Stimulated activated naive CD8-positive, alpha-beta T cell treated with anti-CD3 and anti-CD28 coated beads, Interleukin-15, amount 100 ng/mL, for 72 hours (primary cell): ENCODE measurements at regions not wholly inside any gene's neighbourhood (a gene's known extent, or its start where the extent isn't known, plus 50 kb on each side); places are given as distances from the start of the nearest gene placed in this dataset.

Experiments
- ATAC-seq: fragments of 150-1000 bp; cut with Tn5 transposase; 2 replicates; pipeline ENCODE4 v1.10.0; 2021; ENCODE audit warnings: mild to moderate bottlenecking, moderate library complexity
- DNase-seq, 2 donors: peaks; one replicate each; pipeline ENCODE4 v3.0.0; 2021 to 2022
- H3K27ac Mint-ChIP-seq, 2 donors: one replicate each; pipeline ENCODE4 v1.8.0; 2022; ENCODE audit warnings: mild to moderate bottlenecking in 2 of 2, mixed read lengths in 2 of 2, moderate library complexity in 2 of 2
- H3K27me3 Mint-ChIP-seq: one replicate; pipeline ENCODE4 v1.8.0; 2022; ENCODE audit warnings: mixed read lengths
- H3K4me1 Mint-ChIP-seq: one replicate; pipeline ENCODE4 v1.8.0; 2022; ENCODE audit warnings: mild to moderate bottlenecking, mixed read lengths
- H3K4me3 Mint-ChIP-seq, 2 donors: one replicate each; pipeline ENCODE4 v1.8.0; 2022; ENCODE audit warnings: mild to moderate bottlenecking in 2 of 2, mixed read lengths in 2 of 2, moderate library complexity in 1 of 2
- H3K9me3 Mint-ChIP-seq, 2 donors: one replicate each; pipeline ENCODE4 v1.8.0; 2022; ENCODE audit warnings: mixed read lengths in 2 of 2

DNA sequence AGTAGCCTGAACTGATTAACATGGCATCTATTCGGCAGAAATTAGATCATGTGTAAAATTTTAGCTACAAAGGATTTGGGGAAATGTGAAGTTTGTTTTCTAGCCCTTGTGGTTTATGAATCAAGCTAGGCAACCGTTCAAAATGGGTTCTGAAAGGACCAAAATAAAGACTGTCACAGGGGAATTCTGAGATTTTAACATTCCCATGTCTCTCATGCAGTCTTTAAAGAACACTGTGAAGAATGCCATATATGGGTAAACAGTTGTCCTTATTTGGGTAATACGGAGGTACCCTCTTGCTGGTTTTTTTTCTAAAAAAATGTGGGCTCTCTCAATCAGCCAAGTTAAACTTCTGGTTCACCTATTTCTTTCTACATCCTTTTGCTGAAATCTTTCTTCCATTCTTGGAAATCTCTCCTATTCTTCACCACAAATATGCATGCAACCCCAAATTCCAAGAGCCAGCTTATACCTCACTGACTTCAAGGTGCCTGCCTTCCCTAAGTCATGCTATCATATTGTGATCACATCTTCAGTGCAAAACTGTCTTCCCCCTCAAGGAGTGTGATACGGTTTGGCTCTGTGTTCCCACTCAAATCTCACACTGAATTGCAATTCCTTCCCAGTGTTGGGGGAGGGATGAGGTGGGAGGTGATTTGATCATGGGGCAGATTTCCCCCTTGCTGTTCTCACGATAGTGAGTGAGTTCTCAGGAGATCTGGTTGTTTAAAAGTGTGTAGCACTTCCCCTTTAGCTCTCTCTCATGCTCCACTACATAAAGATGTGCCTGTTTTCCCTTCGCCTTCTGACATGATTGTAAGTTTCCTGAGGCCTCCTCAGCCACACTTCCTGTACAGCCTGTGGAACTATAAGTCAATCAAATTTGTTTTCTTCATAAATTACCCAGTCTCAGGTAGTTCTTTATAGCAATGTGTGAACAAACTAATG, 308.7 kb downstream of the TTLL7 start:
- H3K27ac Mint-ChIP-seq: no peak overlapping the region
- ATAC-seq: no peak
- H3K9me3 Mint-ChIP-seq: peaks cover 19 to 32% of the 10 kb centered on the region in 2 donors
- no peak for DNase-seq
- no peaks in the 10 kb centered on the region for H3K27me3 Mint-ChIP-seq
- peaks cover 37% of the 10 kb centered on the region for H3K4me1 Mint-ChIP-seq
- no peak overlapping the region for H3K4me3 Mint-ChIP-seq

DNA sequence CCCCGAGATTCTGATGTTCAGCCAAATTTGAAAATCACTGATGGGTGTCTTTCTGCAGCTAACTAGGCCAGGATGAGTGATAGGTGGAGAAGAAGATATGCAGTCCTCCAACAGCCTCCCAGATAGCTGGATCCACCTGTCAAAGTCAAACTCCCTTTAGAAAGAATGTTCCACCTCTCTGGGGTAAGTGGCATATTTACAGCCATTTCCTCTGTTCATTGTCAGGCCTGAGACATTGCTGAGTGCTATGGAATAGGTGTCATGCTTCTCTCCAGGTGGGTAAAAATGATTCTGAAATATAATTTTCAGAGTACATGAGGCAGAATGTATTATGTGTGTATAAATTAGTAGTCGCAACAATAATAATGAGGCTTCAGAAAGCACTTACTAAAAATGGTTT, 316.8 kb downstream of the TTLL7 start:
- no peak for DNase-seq
- Mint-ChIP-seq H3K27ac (no peak overlapping the region), H3K4me3 (no peak overlapping the region), H3K9me3 (peaks cover 2 to 12% of the 10 kb centered on the region in 2 donors), H3K27me3 (no peaks in the 10 kb centered on the region), H3K4me1 (no peaks in the 10 kb centered on the region)
- ATAC-seq: no peak

DNA sequence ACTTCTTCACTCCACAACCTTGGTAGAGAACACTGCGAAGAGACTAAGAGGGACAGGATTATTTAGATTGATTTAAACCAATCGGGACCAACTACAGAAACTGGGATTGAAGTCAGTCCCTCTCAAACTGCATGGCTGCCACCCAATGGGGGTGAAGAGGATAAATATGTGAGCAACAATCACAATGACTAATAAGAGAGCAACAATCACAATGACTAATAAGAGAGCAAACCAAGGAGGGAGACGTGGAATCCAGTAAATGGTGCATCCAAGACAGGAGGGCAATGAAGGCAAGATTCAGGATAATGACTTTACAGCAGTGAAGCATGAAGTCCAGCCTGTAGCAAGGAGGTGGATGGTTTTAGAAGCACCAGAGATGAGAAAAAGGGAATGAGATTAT, 322.8 kb downstream of the TTLL7 start:
- H3K9me3 Mint-ChIP-seq: no peaks in the 10 kb centered on the region
- H3K27me3 Mint-ChIP-seq: no peaks in the 10 kb centered on the region

GRCh38 chr1:83673312-83673711, 325.6 kb downstream of the TTLL7 start:
- peaks cover 7 to 9% of the 10 kb centered on the region in 2 donors for H3K9me3 Mint-ChIP-seq
- no peak for DNase-seq
- no peaks in the 10 kb centered on the region for H3K27me3 Mint-ChIP-seq
- H3K4me3 Mint-ChIP-seq: no peak overlapping the region
- H3K27ac Mint-ChIP-seq: no peak overlapping the region
- H3K4me1 Mint-ChIP-seq: peaks cover 7% of the 10 kb centered on the region
- peak; percentile 45 for ATAC-seq

More for the DNA sequence above, 322.8 kb downstream of the TTLL7 start:
- no peak for ATAC-seq
- DNase-seq: no peak
- no peak overlapping the region for H3K27ac Mint-ChIP-seq
- peaks cover 7% of the 10 kb centered on the region for H3K4me1 Mint-ChIP-seq
- H3K4me3 Mint-ChIP-seq: no peak overlapping the region

DNA sequence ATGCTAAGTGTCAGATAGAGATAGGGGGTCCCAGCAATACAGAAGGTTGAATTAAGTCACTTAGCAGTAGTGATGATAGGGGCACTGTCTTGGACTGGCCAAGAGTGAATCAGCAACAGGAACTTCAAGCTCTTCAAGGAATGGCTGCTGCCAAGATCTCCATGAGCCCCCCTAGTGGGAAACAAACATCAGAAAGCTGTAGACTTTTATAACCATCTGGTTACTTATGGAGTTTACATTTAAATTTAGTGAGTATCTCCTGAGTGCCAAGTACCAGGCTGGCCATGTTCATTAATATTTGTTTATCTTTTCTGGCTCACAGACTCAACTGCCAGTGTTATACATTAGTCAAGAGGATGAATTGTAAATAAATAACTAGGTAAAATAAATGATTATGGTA, 327.3 kb downstream of the TTLL7 start:
- H3K27me3 Mint-ChIP-seq: no peaks in the 10 kb centered on the region

DNA sequence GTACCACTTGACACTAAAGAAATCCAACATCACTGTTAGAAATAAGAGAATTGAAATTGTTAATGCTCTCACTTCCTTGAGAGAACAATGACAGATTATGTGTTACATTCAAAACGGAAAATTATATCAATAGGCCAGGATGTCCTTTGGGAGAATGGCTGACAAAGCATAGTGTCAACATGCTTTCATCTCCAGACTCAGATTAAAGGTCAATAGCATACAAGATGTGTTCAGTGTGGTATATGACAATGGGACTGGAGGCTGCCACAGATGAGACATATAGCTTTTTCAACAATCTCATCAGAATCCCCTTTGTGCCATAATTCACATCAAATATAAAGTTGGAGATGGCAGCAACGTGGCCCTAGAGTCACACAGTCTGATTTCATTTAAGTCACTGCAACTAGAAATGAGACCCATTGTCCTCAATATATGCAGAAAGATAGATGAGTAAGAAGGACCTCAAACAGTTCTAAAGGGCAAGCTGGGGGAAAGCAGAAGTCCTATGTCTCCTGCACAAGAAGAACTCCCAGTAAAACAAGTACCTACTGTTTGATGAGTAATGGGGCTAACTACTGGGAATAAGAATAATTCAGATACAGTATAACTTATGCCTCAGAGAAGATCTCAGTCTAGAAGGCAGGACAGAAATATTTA, 327.9 kb downstream of the TTLL7 start:
- H3K9me3 Mint-ChIP-seq: peaks cover 9 to 12% of the 10 kb centered on the region in 2 donors
- H3K4me3 Mint-ChIP-seq: no peak overlapping the region
- H3K27me3 Mint-ChIP-seq: no peaks in the 10 kb centered on the region
- H3K27ac Mint-ChIP-seq: no peak overlapping the region
- ATAC-seq (no peak), DNase-seq (no peak)
- peaks cover 7% of the 10 kb centered on the region for H3K4me1 Mint-ChIP-seq

More for the DNA sequence above, 327.3 kb downstream of the TTLL7 start:
- DNase-seq (no peak), ATAC-seq (no peak)
- peaks cover 9 to 12% of the 10 kb centered on the region in 2 donors for H3K9me3 Mint-ChIP-seq
- H3K4me1 Mint-ChIP-seq: peaks cover 7% of the 10 kb centered on the region
- no peak overlapping the region for H3K4me3 Mint-ChIP-seq
- H3K27ac Mint-ChIP-seq: no peak overlapping the region

DNA sequence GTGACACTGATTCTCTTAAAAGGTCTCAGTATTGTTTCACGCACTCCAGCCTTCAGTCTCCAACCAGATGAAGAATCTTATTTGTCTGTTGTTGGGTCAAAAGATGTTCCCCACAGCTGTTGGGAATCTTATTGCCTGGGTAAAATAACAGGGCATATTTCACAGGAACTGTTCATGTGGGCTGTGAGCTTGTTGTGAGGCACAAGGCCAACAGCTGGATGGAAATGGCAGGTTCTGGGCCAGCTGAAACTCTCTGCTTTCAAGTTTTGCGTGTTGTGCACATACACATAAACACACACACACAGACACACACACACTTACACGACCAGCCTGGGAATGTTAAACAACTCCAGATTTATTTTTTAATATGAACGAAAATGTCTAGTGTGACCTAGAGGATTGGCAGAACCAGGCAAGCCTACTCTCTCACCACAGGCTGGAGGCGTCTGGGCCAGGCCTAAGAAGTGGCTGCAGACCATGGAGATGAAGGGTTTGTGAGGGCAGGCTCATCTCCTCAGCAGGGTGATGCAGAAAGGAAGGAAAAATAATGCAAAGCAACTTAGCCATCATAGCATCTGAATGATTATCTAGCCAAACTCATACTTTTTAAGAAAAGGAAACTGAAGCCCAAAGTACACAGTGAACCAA, 357.0 kb downstream of the TTLL7 start:
- H3K4me1 Mint-ChIP-seq: peaks cover 11% of the 10 kb centered on the region
- DNase-seq: no peak
- H3K27ac Mint-ChIP-seq: no peak overlapping the region
- no peaks in the 10 kb centered on the region for H3K9me3 Mint-ChIP-seq
- no peaks in the 10 kb centered on the region for H3K27me3 Mint-ChIP-seq
- no peak for ATAC-seq
- H3K4me3 Mint-ChIP-seq: no peak overlapping the region

GRCh38 chr1:83641206-83641658, 357.7 kb downstream of the TTLL7 start:
- Mint-ChIP-seq H3K4me3 (no peak overlapping the region), H3K4me1 (peaks cover 11% of the 10 kb centered on the region), H3K27me3 (no peaks in the 10 kb centered on the region), H3K27ac (peak overlapping the region in 1 of 2 donors; percentile 27), H3K9me3 (no peaks in the 10 kb centered on the region)
- DNase-seq (no peak), ATAC-seq (no peak)

DNA sequence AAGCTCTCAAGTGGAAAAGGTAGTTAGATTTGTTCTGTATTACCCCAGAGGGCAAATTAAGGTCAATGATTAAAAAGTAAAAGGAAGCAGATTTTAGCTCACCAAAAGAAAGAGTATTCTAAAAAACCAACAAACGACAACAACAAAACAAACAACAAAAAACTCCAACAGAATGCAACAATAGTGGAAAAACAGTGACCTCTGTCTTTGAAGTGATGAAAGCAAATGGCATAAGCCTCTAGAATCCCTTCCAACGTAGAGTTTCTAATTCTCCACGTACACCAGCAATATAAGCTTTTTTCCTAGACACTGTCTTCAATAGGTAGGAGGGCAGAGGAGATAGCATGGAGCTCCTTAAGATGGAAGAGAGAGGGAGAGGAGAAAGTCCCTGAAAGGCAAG, 359.1 kb downstream of the TTLL7 start:
- H3K4me1 Mint-ChIP-seq: peaks cover 11% of the 10 kb centered on the region
- no peak for ATAC-seq

GRCh38 chr1:83637586-83637985, 361.3 kb downstream of the TTLL7 start:
- no peak for DNase-seq
- Mint-ChIP-seq H3K4me3 (no peak overlapping the region), H3K27me3 (no peaks in the 10 kb centered on the region), H3K4me1 (peaks cover 22% of the 10 kb centered on the region), H3K27ac (no peak overlapping the region), H3K9me3 (peaks cover 0 to 6% of the 10 kb centered on the region in 2 donors)
- ATAC-seq: no peak

More for the DNA sequence above, 359.1 kb downstream of the TTLL7 start:
- Mint-ChIP-seq H3K27me3 (no peaks in the 10 kb centered on the region), H3K27ac (no peak overlapping the region), H3K9me3 (no peaks in the 10 kb centered on the region), H3K4me3 (no peak overlapping the region)
- no peak for DNase-seq

- Mint-ChIP-seq H3K9me3 (peaks cover 0 to 6% of the 10 kb centered on the region in 2 donors), H3K4me3 (no peak overlapping the region), H3K27me3 (no peaks in the 10 kb centered on the region), H3K4me1 (peaks cover 24% of the 10 kb centered on the region), H3K27ac (no peak overlapping the region)
- no peak for DNase-seq
- ATAC-seq: no peak
Observed at GRCh38 chr1:83637009-83637408, 361.9 kb downstream of the TTLL7 start.

- Mint-ChIP-seq H3K9me3 (peaks cover 13 to 24% of the 10 kb centered on the region in 2 donors), H3K4me3 (peak overlapping the region in 1 of 2 donors; percentile 10), H3K27ac (peak overlapping the region in 1 of 2 donors; percentile 81), H3K4me1 (peaks cover 14% of the 10 kb centered on the region), H3K27me3 (no peaks in the 10 kb centered on the region)
- DNase-seq (peak; percentile 2 to 16), ATAC-seq (peak; percentile 87)
Observed at GRCh38 chr1:83632906-83633305, 366.0 kb downstream of the TTLL7 start.

DNA sequence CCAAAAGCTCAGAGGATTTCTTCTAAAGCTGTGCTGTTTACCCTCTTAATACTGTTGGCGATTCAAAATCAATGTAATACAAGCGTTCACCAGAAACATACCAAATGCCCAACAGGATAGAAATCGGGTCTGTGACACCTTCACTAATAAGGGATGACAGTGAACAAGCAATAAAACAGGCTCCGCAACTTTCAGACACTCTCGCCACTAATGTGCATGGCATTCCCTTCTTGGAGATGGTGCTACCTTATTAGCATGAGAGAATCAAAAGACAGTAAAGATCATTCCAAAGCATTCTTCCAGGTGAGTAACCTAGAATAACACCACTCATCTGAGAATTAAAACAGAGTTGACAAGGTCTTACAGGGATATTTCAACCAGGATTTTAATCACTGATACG, 367.1 kb downstream of the TTLL7 start:
- Mint-ChIP-seq H3K4me1 (peaks cover 14% of the 10 kb centered on the region), H3K4me3 (no peak overlapping the region), H3K9me3 (peaks cover 13 to 24% of the 10 kb centered on the region in 2 donors), H3K27me3 (no peaks in the 10 kb centered on the region), H3K27ac (no peak overlapping the region)
- ATAC-seq (no peak), DNase-seq (no peak)

DNA sequence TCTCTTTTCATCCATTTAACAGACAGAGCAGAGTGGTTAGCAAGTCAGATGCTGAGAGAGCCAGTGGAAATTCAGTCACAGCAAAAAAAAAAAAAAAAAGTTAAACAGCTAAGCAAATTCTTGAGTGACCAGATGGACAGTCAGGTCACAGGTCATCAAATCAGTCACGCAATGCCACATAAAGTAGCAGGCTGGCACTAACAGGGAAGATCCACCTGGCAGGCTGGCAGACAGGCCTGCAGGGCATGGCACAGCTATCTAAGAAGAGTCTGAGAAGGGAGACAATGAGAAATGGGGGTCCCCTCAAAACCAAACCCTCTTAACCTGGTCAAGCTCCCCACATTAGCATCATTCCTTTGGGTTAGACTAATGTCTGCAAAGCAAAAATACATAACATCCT, 371.9 kb downstream of the TTLL7 start:
- Mint-ChIP-seq H3K27me3 (no peaks in the 10 kb centered on the region), H3K27ac (peak overlapping the region in 1 of 2 donors; percentile 9), H3K9me3 (peaks cover 13 to 17% of the 10 kb centered on the region in 2 donors), H3K4me3 (no peak overlapping the region), H3K4me1 (no peaks in the 10 kb centered on the region)
- DNase-seq: no peak
- ATAC-seq: no peak

DNA sequence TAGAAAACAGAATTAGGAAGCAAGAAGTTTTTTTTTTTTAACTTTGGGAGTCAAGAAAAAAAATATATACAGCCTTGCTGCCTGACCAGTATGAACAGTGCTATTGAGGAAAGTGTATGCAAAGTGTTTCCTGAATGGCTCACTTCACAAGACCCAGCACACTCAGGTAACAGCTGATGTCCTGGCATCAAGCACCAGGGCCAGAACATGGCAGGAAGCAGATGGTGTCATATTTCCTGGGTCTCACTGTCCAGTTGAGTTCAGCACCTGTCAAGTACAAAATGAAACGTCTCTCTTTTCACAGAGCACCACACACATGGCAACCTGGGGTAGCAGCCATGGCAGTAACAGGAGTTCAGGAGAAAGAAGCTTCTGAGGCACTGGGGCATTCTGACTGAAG, 372.3 kb downstream of the TTLL7 start:
- Mint-ChIP-seq H3K9me3 (peaks cover 13 to 17% of the 10 kb centered on the region in 2 donors), H3K4me3 (no peak overlapping the region), H3K27ac (peak overlapping the region in 1 of 2 donors; percentile 51), H3K4me1 (no peaks in the 10 kb centered on the region), H3K27me3 (no peaks in the 10 kb centered on the region)
- DNase-seq (no peak), ATAC-seq (no peak)
